ENCODE measurements at regions not wholly inside any gene's neighbourhood (a gene's known extent, or its start where the extent isn't known, plus 50 kb on each side); places are given as distances from the start of the nearest gene placed in this dataset.

- Mint-ChIP-seq H3K4me3 (no peak overlapping the region), H3K27me3 (no peaks in the 10 kb centered on the region)
- H3K27me3 ChIP-seq (ENCODE audit: insufficient read depth, low read length): no peaks in the 10 kb centered on the region
These were observed 2217.0 kb downstream of the MAT2B start for GRCh38 chr5:165722401-165722800.

DNA sequence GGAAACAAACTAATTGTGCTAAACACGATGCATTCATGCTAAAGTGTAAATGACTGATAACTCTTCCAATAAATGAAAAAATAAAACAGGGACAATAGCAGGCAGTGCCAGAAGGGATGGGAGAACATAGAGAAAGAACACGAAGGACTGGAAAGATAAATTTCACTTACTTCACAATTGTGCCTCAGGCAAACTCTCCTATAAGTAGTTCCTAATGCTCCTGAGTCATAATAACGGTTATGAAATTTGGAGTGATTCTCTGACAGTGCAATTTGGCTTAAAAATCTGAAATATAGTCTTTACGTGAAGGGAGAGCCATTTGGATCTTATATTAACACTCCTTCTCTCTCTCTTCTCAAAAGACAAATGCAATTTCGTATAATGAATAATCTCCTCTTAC lies 2218.5 kb downstream of the MAT2B start:
- ChIA-PET CTCF (ENCODE audit: partially characterized antibody) (no interaction called here), POLR2A (ENCODE audit: partially characterized antibody) (no interaction called here)
- no peaks in the 10 kb centered on the region for H3K9me3 ChIP-seq (ENCODE audit: control insufficient read depth in 1 of 2, low read length in 2 of 2)
- intact Hi-C loops (cut with micrococcal nuclease): no loop called here
- H3K4me1 Mint-ChIP-seq: no peaks in the 10 kb centered on the region
- no peak for DNase-seq
- no peak overlapping the region for H3K4me3 Mint-ChIP-seq
- peaks cover 0 to 19% (median 7%) of the 10 kb centered on the region in 8 donors for H3K9me3 Mint-ChIP-seq
- no peak overlapping the region for H3K27ac Mint-ChIP-seq
- no peaks in the 10 kb centered on the region for H3K27me3 ChIP-seq (ENCODE audit: insufficient read depth, low read length)
- H3K4me1 ChIP-seq (ENCODE audit: insufficient read depth, low read length): no peaks in the 10 kb centered on the region
- H3K27me3 Mint-ChIP-seq: no peaks in the 10 kb centered on the region
- no peak overlapping the region for H3K27ac ChIP-seq (ENCODE audit: low read depth, low read length)
- no peaks in the 10 kb centered on the region for H3K36me3 Mint-ChIP-seq
- H3K4me3 ChIP-seq (ENCODE audit: low read length in 2 of 2): no peak overlapping the region
- H3K36me3 ChIP-seq (ENCODE audit: insufficient read depth, low read length): no peaks in the 10 kb centered on the region

More at GRCh38 chr5:165722401-165722800, 2217.0 kb downstream of the MAT2B start:
- H3K4me1 Mint-ChIP-seq: no peaks in the 10 kb centered on the region
- ChIA-PET CTCF (ENCODE audit: partially characterized antibody) (no interaction called here), POLR2A (ENCODE audit: partially characterized antibody) (no interaction called here)
- H3K9me3 Mint-ChIP-seq: peaks cover 0 to 21% (median 9%) of the 10 kb centered on the region in 8 donors
- Histone ChIP-seq H3K4me3 (ENCODE audit: low read length in 2 of 2) (no peak overlapping the region), H3K36me3 (ENCODE audit: insufficient read depth, low read length) (no peaks in the 10 kb centered on the region), H3K27ac (ENCODE audit: low read depth, low read length) (no peak overlapping the region), H3K4me1 (ENCODE audit: insufficient read depth, low read length) (no peaks in the 10 kb centered on the region), H3K9me3 (ENCODE audit: control insufficient read depth in 1 of 2, low read length in 2 of 2) (no peaks in the 10 kb centered on the region)
- H3K27ac Mint-ChIP-seq: no peak overlapping the region
- intact Hi-C loops (cut with micrococcal nuclease): no loop called here
- H3K36me3 Mint-ChIP-seq: no peaks in the 10 kb centered on the region
- no peak for DNase-seq

DNA sequence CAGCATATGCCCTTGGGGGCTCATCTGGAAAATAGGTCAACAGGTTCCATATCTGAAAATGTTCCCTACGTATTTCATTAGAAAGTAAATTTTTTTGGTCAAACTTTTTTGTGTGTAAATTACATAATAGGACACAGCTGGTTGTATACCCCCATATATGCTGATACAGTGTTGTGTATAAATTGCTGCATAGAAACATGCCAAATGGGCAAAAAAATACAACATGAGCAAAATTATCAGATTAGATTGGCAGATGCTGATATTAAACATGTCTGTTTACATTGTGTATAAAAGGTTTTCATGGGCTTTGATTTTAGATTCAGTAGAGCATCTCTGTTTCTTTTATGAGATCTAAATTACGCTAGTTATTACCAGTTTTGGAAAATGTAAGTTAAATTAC lies 2223.0 kb downstream of the MAT2B start:
- no peaks in the 10 kb centered on the region for H3K27me3 Mint-ChIP-seq
- H3K9me3 Mint-ChIP-seq: peaks cover 0 to 12% (median 6%) of the 10 kb centered on the region in 8 donors
- H3K4me1 ChIP-seq (ENCODE audit: insufficient read depth, low read length): no peaks in the 10 kb centered on the region
- no peak overlapping the region for H3K4me3 Mint-ChIP-seq
- no peak overlapping the region for H3K4me3 ChIP-seq (ENCODE audit: low read length in 2 of 2)
- DNase-seq: no peak
- H3K27ac ChIP-seq (ENCODE audit: low read depth, low read length): no peak overlapping the region
- H3K4me1 Mint-ChIP-seq: no peaks in the 10 kb centered on the region
- CTCF ChIA-PET (ENCODE audit: partially characterized antibody): no interaction called here
- H3K9me3 ChIP-seq (ENCODE audit: control insufficient read depth in 1 of 2, low read length in 2 of 2): no peaks in the 10 kb centered on the region
- no peak overlapping the region for H3K27ac Mint-ChIP-seq
- H3K36me3 ChIP-seq (ENCODE audit: insufficient read depth, low read length): no peaks in the 10 kb centered on the region
- intact Hi-C loops (cut with micrococcal nuclease): no loop called here
- H3K27me3 ChIP-seq (ENCODE audit: insufficient read depth, low read length): no peaks in the 10 kb centered on the region
- POLR2A ChIA-PET (ENCODE audit: partially characterized antibody): no interaction called here
- H3K36me3 Mint-ChIP-seq: no peaks in the 10 kb centered on the region

GRCh38 chr5:165735388-165735787 lies 2230.0 kb downstream of the MAT2B start:
- intact Hi-C loops (cut with micrococcal nuclease): no loop called here
- H3K4me3 Mint-ChIP-seq: no peak overlapping the region
- H3K9me3 Mint-ChIP-seq: peaks cover 0 to 25% (median 11%) of the 10 kb centered on the region in 8 donors
- H3K36me3 ChIP-seq (ENCODE audit: insufficient read depth, low read length): no peaks in the 10 kb centered on the region
- POLR2A ChIA-PET (ENCODE audit: partially characterized antibody): no interaction called here
- no peak overlapping the region for H3K27ac ChIP-seq (ENCODE audit: low read depth, low read length)
- H3K4me1 Mint-ChIP-seq: no peaks in the 10 kb centered on the region
- H3K27ac Mint-ChIP-seq: no peak overlapping the region
- DNase-seq: no peak
- no peaks in the 10 kb centered on the region for H3K36me3 Mint-ChIP-seq
- H3K4me3 ChIP-seq (ENCODE audit: low read length in 2 of 2): no peak overlapping the region
- H3K27me3 ChIP-seq (ENCODE audit: insufficient read depth, low read length): no peaks in the 10 kb centered on the region
- H3K27me3 Mint-ChIP-seq: no peaks in the 10 kb centered on the region
- H3K4me1 ChIP-seq (ENCODE audit: insufficient read depth, low read length): no peaks in the 10 kb centered on the region
- no peaks in the 10 kb centered on the region for H3K9me3 ChIP-seq (ENCODE audit: control insufficient read depth in 1 of 2, low read length in 2 of 2)
- CTCF ChIA-PET (ENCODE audit: partially characterized antibody): no interaction called here

GRCh38 chr5:165739079-165739741 lies 2233.8 kb downstream of the MAT2B start:
- no peak overlapping the region for H3K4me3 Mint-ChIP-seq
- Histone ChIP-seq H3K4me3 (ENCODE audit: low read length in 2 of 2) (no peak overlapping the region), H3K27ac (ENCODE audit: low read depth, low read length) (no peak overlapping the region), H3K9me3 (ENCODE audit: control insufficient read depth in 1 of 2, low read length in 2 of 2) (no peaks in the 10 kb centered on the region), H3K4me1 (ENCODE audit: insufficient read depth, low read length) (no peaks in the 10 kb centered on the region), H3K27me3 (ENCODE audit: insufficient read depth, low read length) (no peaks in the 10 kb centered on the region), H3K36me3 (ENCODE audit: insufficient read depth, low read length) (no peaks in the 10 kb centered on the region)
- no peaks in the 10 kb centered on the region for H3K36me3 Mint-ChIP-seq
- POLR2A ChIA-PET (ENCODE audit: partially characterized antibody): no interaction called here
- no peaks in the 10 kb centered on the region for H3K27me3 Mint-ChIP-seq
- intact Hi-C loops (cut with micrococcal nuclease): no loop called here
- DNase-seq: no peak
- no peak overlapping the region for H3K27ac Mint-ChIP-seq
- no peaks in the 10 kb centered on the region for H3K4me1 Mint-ChIP-seq
- CTCF ChIA-PET (ENCODE audit: partially characterized antibody): no interaction called here
- H3K9me3 Mint-ChIP-seq: peaks cover 2 to 22% (median 8%) of the 10 kb centered on the region in 8 donors

- peaks cover 0 to 5% of the 10 kb centered on the region in 2 donors for H3K9me3 ChIP-seq (ENCODE audit: control insufficient read depth in 1 of 2, low read length in 2 of 2)
- H3K4me3 ChIP-seq (ENCODE audit: low read length in 2 of 2): no peak overlapping the region
- Mint-ChIP-seq H3K36me3 (no peaks in the 10 kb centered on the region), H3K27me3 (no peaks in the 10 kb centered on the region), H3K4me1 (no peaks in the 10 kb centered on the region), H3K9me3 (peaks cover 0 to 16% (median 6%) of the 10 kb centered on the region in 8 donors), H3K4me3 (no peak overlapping the region), H3K27ac (no peak overlapping the region)
- H3K27me3 ChIP-seq (ENCODE audit: insufficient read depth, low read length): no peaks in the 10 kb centered on the region
- no peaks in the 10 kb centered on the region for H3K4me1 ChIP-seq (ENCODE audit: insufficient read depth, low read length)
- ChIA-PET CTCF (ENCODE audit: partially characterized antibody) (no interaction called here), POLR2A (ENCODE audit: partially characterized antibody) (no interaction called here)
- DNase-seq: no peak
- no peak overlapping the region for H3K27ac ChIP-seq (ENCODE audit: low read depth, low read length)
- H3K36me3 ChIP-seq (ENCODE audit: insufficient read depth, low read length): no peaks in the 10 kb centered on the region
- intact Hi-C loops (cut with micrococcal nuclease): no loop called here
These were observed 2252.4 kb downstream of the MAT2B start for GRCh38 chr5:165757791-165758190.

- Mint-ChIP-seq H3K36me3 (no peaks in the 10 kb centered on the region), H3K27ac (no peak overlapping the region), H3K4me1 (no peaks in the 10 kb centered on the region), H3K4me3 (no peak overlapping the region), H3K27me3 (no peaks in the 10 kb centered on the region), H3K9me3 (peaks cover 0 to 18% (median 9%) of the 10 kb centered on the region in 8 donors)
- H3K4me3 ChIP-seq (ENCODE audit: low read length in 2 of 2): no peak overlapping the region
- DNase-seq: no peak
- POLR2A ChIA-PET (ENCODE audit: partially characterized antibody): no interaction called here
- CTCF ChIA-PET (ENCODE audit: partially characterized antibody): no interaction called here
- no peak overlapping the region for H3K27ac ChIP-seq (ENCODE audit: low read depth, low read length)
- H3K4me1 ChIP-seq (ENCODE audit: insufficient read depth, low read length): no peaks in the 10 kb centered on the region
- no peaks in the 10 kb centered on the region for H3K27me3 ChIP-seq (ENCODE audit: insufficient read depth, low read length)
- intact Hi-C loops (cut with micrococcal nuclease): no loop called here
- H3K9me3 ChIP-seq (ENCODE audit: control insufficient read depth in 1 of 2, low read length in 2 of 2): no peaks in the 10 kb centered on the region
- H3K36me3 ChIP-seq (ENCODE audit: insufficient read depth, low read length): no peaks in the 10 kb centered on the region
These were observed 2269.7 kb downstream of the MAT2B start for GRCh38 chr5:165775111-165775510.

DNA sequence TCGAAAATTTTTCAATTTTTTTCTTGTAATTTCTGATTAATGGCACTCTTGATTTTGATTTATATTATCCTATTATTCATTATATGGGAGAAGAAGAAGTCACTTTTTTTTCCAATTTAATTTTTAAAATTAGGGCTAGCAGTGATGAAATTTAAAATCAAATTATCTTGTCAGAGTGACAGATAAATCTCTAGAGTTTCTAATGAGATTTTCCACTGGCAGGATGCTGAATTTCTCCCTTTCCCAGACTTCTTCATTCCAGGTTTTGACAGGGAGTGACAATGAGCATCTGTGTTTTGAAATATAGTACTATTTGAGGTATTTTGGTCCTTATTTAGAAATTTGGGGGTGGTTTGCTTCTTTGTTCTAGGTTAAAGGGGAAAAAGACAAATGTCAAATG lies 2274.1 kb downstream of the MAT2B start:
- H3K27me3 Mint-ChIP-seq: no peaks in the 10 kb centered on the region
- intact Hi-C loops (cut with micrococcal nuclease): no loop called here

More for the DNA sequence above, 2274.1 kb downstream of the MAT2B start:
- Histone ChIP-seq H3K9me3 (ENCODE audit: control insufficient read depth in 1 of 2, low read length in 2 of 2) (no peaks in the 10 kb centered on the region), H3K4me1 (ENCODE audit: insufficient read depth, low read length) (no peaks in the 10 kb centered on the region), H3K27ac (ENCODE audit: low read depth, low read length) (no peak overlapping the region), H3K27me3 (ENCODE audit: insufficient read depth, low read length) (no peaks in the 10 kb centered on the region), H3K4me3 (ENCODE audit: low read length in 2 of 2) (no peak overlapping the region), H3K36me3 (ENCODE audit: insufficient read depth, low read length) (no peaks in the 10 kb centered on the region)
- ChIA-PET POLR2A (ENCODE audit: partially characterized antibody) (no interaction called here), CTCF (ENCODE audit: partially characterized antibody) (no interaction called here)
- H3K27ac Mint-ChIP-seq: no peak overlapping the region
- no peaks in the 10 kb centered on the region for H3K36me3 Mint-ChIP-seq
- H3K4me1 Mint-ChIP-seq: no peaks in the 10 kb centered on the region
- peaks cover 0 to 25% (median 10%) of the 10 kb centered on the region in 8 donors for H3K9me3 Mint-ChIP-seq
- DNase-seq: no peak
- no peak overlapping the region for H3K4me3 Mint-ChIP-seq

Data from CD4-positive, alpha-beta memory T cell (primary cell).